IMR-90 (cell line): ENCODE measurements at regions not wholly inside any gene's neighbourhood (a gene's known extent, or its start where the extent isn't known, plus 50 kb on each side); places are given as distances from the start of the nearest gene placed in this dataset.
A peak's percentile ranks its signal among the peaks of the same experiment; 100 is the strongest.

Experiments used
- ATAC-seq: fragments of 200-7000 bp; cut with Tn5 transposase; 2 replicates; pipeline ENCODE4 v1.9.1; 2020; ENCODE audit warnings: low read depth, mild to moderate bottlenecking, moderate library complexity
- BruUV-seq: library from RNA; stranded (reverse); fragments of 400-500 nt; replicated peaks from 2 replicates; lab custom pipeline; 2021; lab: Mats Ljungman, UMichigan
- CTCF ChIA-PET: fragments of 300-600 bp; formaldehyde crosslinking; extraction: SDS; loops from one replicate; lab custom pipeline; 2021; ENCODE audit warnings: antibody characterized with exemption; lab: Yijun Ruan, JAX
- POLR2A ChIA-PET: fragments of 300-600 bp; sonication (Branson Sonifier 250); formaldehyde crosslinking; loops from one replicate; lab custom pipeline; 2022; ENCODE audit warnings: antibody characterized with exemption; ENCODE audit not compliant: unreplicated experiment; lab: Charles Lee
- DNase-seq: peaks from one replicate; pipeline ENCODE4 v3.0.0; 2013
- H2AFZ ChIP-seq: replicated peaks from 2 replicates; pipeline ENCODE3; 2013; ENCODE audit warnings: low read length, mild to moderate bottlenecking; ENCODE audit not compliant: poor library complexity
- H2AK5ac ChIP-seq: 2 replicates; pipeline ENCODE4 v1.6.1; 2013; ENCODE audit warnings: low read depth, low read length, inconsistent platforms
- H2AK9ac ChIP-seq: replicated peaks from 2 replicates; pipeline ENCODE3; 2013; ENCODE audit warnings: mild to moderate bottlenecking, low read depth, low read length, moderate library complexity; ENCODE audit not compliant: poor library complexity
- H2BK120ac ChIP-seq: 2 replicates; pipeline ENCODE4 v1.6.1; 2013; ENCODE audit warnings: low read depth, low read length, inconsistent platforms
- H2BK15ac ChIP-seq: 3 replicates; pipeline ENCODE4 v1.6.1; 2013; ENCODE audit warnings: low read depth, low read length, inconsistent platforms
- H2BK20ac ChIP-seq: 2 replicates; pipeline ENCODE4 v1.6.1; 2013; ENCODE audit warnings: low read depth, mild to moderate bottlenecking, inconsistent platforms, low read length, moderate library complexity
- H2BK5ac ChIP-seq: 2 replicates; pipeline ENCODE4 v1.6.1; 2013; ENCODE audit warnings: mild to moderate bottlenecking, low read depth, low read length, inconsistent platforms; ENCODE audit not compliant: poor library complexity, severe bottlenecking
- H3K14ac ChIP-seq: replicated peaks from 2 replicates; pipeline ENCODE4 v1.6.1; 2013; ENCODE audit warnings: low read depth, low read length, inconsistent platforms
- H3K18ac ChIP-seq: 2 replicates; pipeline ENCODE4 v1.6.1; 2013; ENCODE audit warnings: low read depth, low read length, control low read depth
- H3K23ac ChIP-seq: 2 replicates; pipeline ENCODE4 v1.6.1; 2013; ENCODE audit warnings: low read depth, low read length, inconsistent platforms
- H3K27ac ChIP-seq: 2 replicates; pipeline ENCODE4 v1.5.1; 2013; ENCODE audit warnings: mild to moderate bottlenecking, control low read depth, low read length; ENCODE audit not compliant: insufficient read depth
- H3K27me3 ChIP-seq: 2 replicates; pipeline ENCODE4 v1.6.1; 2013; ENCODE audit warnings: low read length; ENCODE audit not compliant: control insufficient read depth, insufficient read depth
- H3K36me3 ChIP-seq: 2 replicates; pipeline ENCODE4 v1.6.1; 2013; ENCODE audit warnings: low read length, mixed read lengths; ENCODE audit not compliant: control insufficient read depth, insufficient read depth
- H3K4ac ChIP-seq: 2 replicates; pipeline ENCODE4 v1.6.1; 2013; ENCODE audit warnings: low read depth, low read length, inconsistent platforms
- H3K4me1 ChIP-seq: 2 replicates; pipeline ENCODE4 v1.6.1; 2013; ENCODE audit warnings: low read length, mixed read lengths; ENCODE audit not compliant: control insufficient read depth, insufficient read depth
- H3K4me2 ChIP-seq: 2 replicates; pipeline ENCODE4 v1.6.1; 2013; ENCODE audit warnings: low read depth, mild to moderate bottlenecking, control low read depth, low read length, moderate library complexity
- H3K4me3 ChIP-seq: 2 replicates; pipeline ENCODE4 v1.5.1; 2013; ENCODE audit warnings: low read depth, mild to moderate bottlenecking, control low read depth, low read length, moderate library complexity; ENCODE audit not compliant: insufficient read depth
- H3K56ac ChIP-seq: 2 replicates; pipeline ENCODE4 v1.6.1; 2013; ENCODE audit warnings: low read length, inconsistent platforms; ENCODE audit not compliant: insufficient read depth; ENCODE audit errors: extremely low read depth
- H3K79me1 ChIP-seq, 2 experiments: 2 replicates each; pipeline ENCODE4 v1.6.1; 2013; ENCODE audit warnings: low read length in 2 of 2, inconsistent platforms in 1 of 2, low read depth in 1 of 2
- H3K9ac ChIP-seq: 2 replicates; pipeline ENCODE4 v1.6.1; 2013; ENCODE audit warnings: low read depth, low read length, control low read depth
- H3K9me1 ChIP-seq: 2 replicates; pipeline ENCODE4 v1.6.1; 2013; ENCODE audit warnings: low read length, inconsistent platforms; ENCODE audit not compliant: insufficient read depth
- H3K9me3 ChIP-seq: 2 replicates; pipeline ENCODE4 v1.6.1; 2013; ENCODE audit warnings: low read length; ENCODE audit not compliant: control insufficient read depth, insufficient read depth
- H4K20me1 ChIP-seq: 2 replicates; pipeline ENCODE4 v1.6.1; 2013; ENCODE audit warnings: low read length, inconsistent platforms; ENCODE audit not compliant: insufficient read depth
- H4K5ac ChIP-seq: 2 replicates; pipeline ENCODE4 v1.6.1; 2013; ENCODE audit warnings: mild to moderate bottlenecking, low read depth, low read length, control low read depth
- H4K8ac ChIP-seq, 2 experiments: 2 replicates each; pipeline ENCODE4 v1.6.1; 2013; ENCODE audit warnings: low read depth in 2 of 2, low read length in 2 of 2, control low read depth in 1 of 2, inconsistent platforms in 1 of 2
- H4K91ac ChIP-seq: 2 replicates; pipeline ENCODE4 v1.6.1; 2013; ENCODE audit warnings: low read depth, low read length, inconsistent platforms; ENCODE audit not compliant: insufficient read depth
- CTCF ChIP-seq: conservative IDR thresholded peaks from 2 replicates; pipeline ENCODE4 v1.5.1; 2012; ENCODE audit warnings: mild to moderate bottlenecking, low read depth, low read length, improper control_type of control experiment
- MAFK ChIP-seq: IDR thresholded peaks from 2 replicates; pipeline ENCODE4 v1.6.1; 2012; ENCODE audit warnings: low read depth, low read length, improper control_type of control experiment
- MXI1 ChIP-seq: IDR thresholded peaks from 2 replicates; pipeline ENCODE4 v1.6.1; 2012; ENCODE audit warnings: low read depth, mild to moderate bottlenecking, low read length, moderate library complexity, borderline replicate concordance
- WGBS, 2 experiments: methylation state at CpG; one replicate each; pipeline versions ENCODE4 v1.1.5 to v1.1.7; 2013; ENCODE audit warnings: missing lambda C conversion rate in 2 of 2; ENCODE audit not compliant: insufficient read length in 1 of 2; ENCODE audit errors: extremely low coverage in 2 of 2; 5-methylcytosine and 5-hydroxymethylcytosine counted together
- dilution Hi-C: fragments of 300-500 bp; cut with HindIII; formaldehyde crosslinking; loops from one replicate; pipeline ENCODE4 v1.14.3; 2018; ENCODE audit warnings: low sequenced_read_pairs; ENCODE audit not compliant: unreplicated experiment
- in situ Hi-C: fragments of 300-500 bp; cut with MboI; formaldehyde crosslinking; loops from 3 replicates; pipeline ENCODE4 v1.14.3; 2019; ENCODE audit warnings: low sequenced_read_pairs, inconsistent platforms, mixed read lengths
- intact Hi-C: fragments of 100-400 bp; cut with micrococcal nuclease; formaldehyde crosslinking; loops from 2 replicates; pipeline ENCODE4 v1.10.0; 2022

- Histone ChIP-seq H3K14ac (peak overlapping the region; percentile 62; the same call in 1 of the 2 replicates), H3K18ac (peak overlapping the region; percentile 91), H2AFZ (peak overlapping the region; percentile 37), H4K8ac (peak overlapping the region; percentile 29 to 53; a peak in 2 of 4 replicates), H2AK9ac (no peak overlapping the region), H3K4me1 (peaks cover 26% of the 10 kb centered on the region), H2BK5ac (peak overlapping the region; percentile 69), H3K36me3 (no peaks in the 10 kb centered on the region), H3K4ac (peak overlapping the region; percentile 84), H2BK15ac (peak overlapping the region; percentile 74; the same call in 2 of the 3 replicates), H2BK20ac (peak overlapping the region; percentile 81), H2AK5ac (peak overlapping the region; percentile 93), H3K23ac (no peak overlapping the region), H4K5ac (peak overlapping the region; percentile 96), H3K4me2 (no peak overlapping the region), H3K27ac (peak overlapping the region; percentile 17; the same call in 1 of the 2 replicates), H3K27me3 (no peaks in the 10 kb centered on the region), H3K9me1 (peaks cover 9% of the 10 kb centered on the region; the same call in 1 of the 2 replicates), H3K4me3 (no peak overlapping the region), H4K91ac (peak overlapping the region; percentile 82), H3K79me1 (no peaks in the 10 kb centered on the region), H3K9ac (no peak overlapping the region), H4K20me1 (no peaks in the 10 kb centered on the region), H3K9me3 (no peaks in the 10 kb centered on the region), H2BK120ac (peak overlapping the region; percentile 75), H3K56ac (no peak overlapping the region)
- dilution Hi-C loops = no loop called here
- DNase-seq = no peak
- ChIA-PET POLR2A (interaction anchor here (1.1 kb wide), 1 partner anchor 24 kb away, joined by 3 read pairs; no protein-coding TSS in a partner anchor), CTCF (interaction anchor here (1.7 kb wide), 1 partner anchor 8 kb away, joined by 3 read pairs; no protein-coding TSS in a partner anchor)
- no peak for ATAC-seq
- BruUV-seq = no TSS peak
- 94% methylated on average over 6 of the region's 10 CpGs; no CpG with 5 or more reads in 1 of the 2 experiments for WGBS, 2 experiments
- TF ChIP-seq MAFK (no peak), MXI1 (no peak), CTCF (no peak)
- intact Hi-C loops = loop anchor here (10.0 kb wide), 3 partner anchors 351 to 771 kb away; partner anchors contain the start of gene TBL1XR1
- in situ Hi-C loops = no loop called here
Observed at GRCh38 chr3:177826253-177826652, 629.0 kb upstream of the TBL1XR1 start.
